Nephron progenitor cell (in vitro differentiated cells): ENCODE measurements at regions not wholly inside any gene's neighbourhood (a gene's known extent, or its start where the extent isn't known, plus 50 kb on each side); places are given as distances from the start of the nearest gene placed in this dataset.

Experiments
- DNase-seq: peaks from one replicate; pipeline ENCODE4 v3.0.0; 2021
- H3K27ac Mint-ChIP-seq: 2 replicates; pipeline ENCODE4 v1.8.0; 2021; ENCODE audit warnings: mild to moderate bottlenecking, moderate library complexity, mixed read lengths
- H3K27me3 Mint-ChIP-seq: 2 replicates; pipeline ENCODE4 v1.8.0; 2021; ENCODE audit warnings: mild to moderate bottlenecking, low read depth, mixed read lengths; ENCODE audit not compliant: poor library complexity
- H3K36me3 Mint-ChIP-seq: 2 replicates; pipeline ENCODE4 v1.8.0; 2021; ENCODE audit warnings: low read depth, mixed read lengths
- H3K4me1 Mint-ChIP-seq: 2 replicates; pipeline ENCODE4 v1.8.0; 2021; ENCODE audit warnings: mixed read lengths
- H3K4me3 Mint-ChIP-seq: 2 replicates; pipeline ENCODE4 v1.8.0; 2021; ENCODE audit warnings: mild to moderate bottlenecking, moderate library complexity, mixed read lengths
- H3K9me3 Mint-ChIP-seq: 2 replicates; pipeline ENCODE4 v1.8.0; 2021; ENCODE audit warnings: mild to moderate bottlenecking, moderate library complexity, mixed read lengths
- CTCF ChIP-seq: fragments of 200-600 bp; sonication (generic); IDR thresholded peaks from 2 replicates; pipeline ENCODE4 v1.5.0; 2021; ENCODE audit warnings: antibody characterized with exemption

GRCh38 chr17:36740157-36740556 lies 138.8 kb downstream of the MRM1 start:
- Mint-ChIP-seq H3K36me3 (no peaks in the 10 kb centered on the region), H3K9me3 (peaks cover 9% of the 10 kb centered on the region), H3K27me3 (peaks cover 66% of the 10 kb centered on the region), H3K27ac (no peak overlapping the region), H3K4me3 (no peak overlapping the region), H3K4me1 (peaks cover 17% of the 10 kb centered on the region)
- TF ChIP-seq CTCF: no peak
- no peak for DNase-seq

- Mint-ChIP-seq H3K36me3 (no peaks in the 10 kb centered on the region), H3K27me3 (peaks cover 64% of the 10 kb centered on the region), H3K4me3 (no peak overlapping the region), H3K4me1 (peaks cover 13% of the 10 kb centered on the region), H3K9me3 (peaks cover 12% of the 10 kb centered on the region), H3K27ac (no peak overlapping the region)
- no peak for TF ChIP-seq CTCF
- DNase-seq: no peak
These were observed 139.9 kb downstream of the MRM1 start for GRCh38 chr17:36741019-36741902.

- Mint-ChIP-seq H3K9me3 (peaks cover 12% of the 10 kb centered on the region), H3K4me1 (peaks cover 12% of the 10 kb centered on the region), H3K36me3 (no peaks in the 10 kb centered on the region), H3K27me3 (peaks cover 56% of the 10 kb centered on the region), H3K4me3 (no peak overlapping the region), H3K27ac (no peak overlapping the region)
- no peak for DNase-seq
- TF ChIP-seq CTCF: no peak
These were observed 141.1 kb downstream of the MRM1 start for GRCh38 chr17:36742267-36743000.

- TF ChIP-seq CTCF: no peak
- Mint-ChIP-seq H3K27me3 (peaks cover 56% of the 10 kb centered on the region), H3K36me3 (no peaks in the 10 kb centered on the region), H3K4me1 (peaks cover 12% of the 10 kb centered on the region), H3K4me3 (no peak overlapping the region), H3K9me3 (peaks cover 12% of the 10 kb centered on the region), H3K27ac (no peak overlapping the region)
- no peak for DNase-seq
These were observed 141.7 kb downstream of the MRM1 start for GRCh38 chr17:36743130-36743529.

- peaks cover 12% of the 10 kb centered on the region for H3K9me3 Mint-ChIP-seq
- no peak for DNase-seq
These were observed 145.1 kb downstream of the MRM1 start for GRCh38 chr17:36746381-36747053.

More at GRCh38 chr17:36746381-36747053, 145.1 kb downstream of the MRM1 start:
- Mint-ChIP-seq H3K27me3 (peaks cover 58% of the 10 kb centered on the region), H3K4me1 (peaks cover 16% of the 10 kb centered on the region), H3K36me3 (no peaks in the 10 kb centered on the region), H3K27ac (no peak overlapping the region), H3K4me3 (no peak overlapping the region)
- no peak for TF ChIP-seq CTCF
